ENCODE measurements at regions not wholly inside any gene's neighbourhood (a gene's known extent, or its start where the extent isn't known, plus 50 kb on each side); places are given as distances from the start of the nearest gene placed in this dataset.

DNA sequence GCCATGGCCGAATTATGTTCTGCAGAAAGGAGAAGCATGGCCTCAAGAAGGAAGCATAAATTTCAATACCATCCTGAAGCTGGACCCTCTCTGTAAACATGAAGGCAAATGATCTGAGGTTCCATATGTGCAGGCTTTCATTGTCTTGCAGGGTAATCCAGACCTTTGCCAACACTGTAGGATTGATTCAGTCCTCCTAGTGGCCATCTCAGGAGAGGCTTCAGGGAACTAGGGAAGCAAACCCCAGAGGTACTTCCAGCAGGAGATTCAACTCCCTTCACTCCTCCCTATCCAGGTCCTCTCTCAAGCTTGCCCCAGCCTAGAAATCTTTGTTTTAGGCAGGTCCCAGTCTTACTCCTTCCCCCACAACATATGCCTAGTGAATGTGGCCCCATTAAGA is 99.3 kb upstream of the HCN1 start:
- TF ChIP-seq EP300 (IDR thresholded peaks at IDR 0.05; ENCODE audit: borderline replicate concordance in 1 of 2, low read depth in 2 of 2, low read length in 2 of 2) (no peak), CBX8 (IDR thresholded peaks at IDR 0.05; ENCODE audit: borderline replicate concordance, low read depth, low read length) (no peak), POLR2A (IDR thresholded peaks at IDR 0.05; ENCODE audit: control extremely low read depth in 1 of 2, low read depth in 2 of 2, low read length in 2 of 2) (no peak), CTCF (IDR thresholded peaks at IDR 0.05; ENCODE audit: control extremely low read depth in 1 of 3, insufficient read depth in 1 of 3, low read depth in 1 of 3, low read length in 3 of 3) (peak; percentile 21 to 62 (median 29)), GABPA (IDR thresholded peaks at IDR 0.05; ENCODE audit: borderline replicate concordance, insufficient read depth, low read length) (no peak), NRF1 (IDR thresholded peaks at IDR 0.05; ENCODE audit: low read depth, low read length) (no peak), SUZ12 (IDR thresholded peaks at IDR 0.05; ENCODE audit: low read length) (no peak), POLR2AphosphoS5 (IDR thresholded peaks at IDR 0.05; ENCODE audit: low read depth, low read length) (no peak), FOSL1 (IDR thresholded peaks at IDR 0.05; ENCODE audit: insufficient read depth, low read depth, low read length) (no peak)
